GM23338 (cell line): ENCODE measurements at regions not wholly inside any gene's neighbourhood (a gene's known extent, or its start where the extent isn't known, plus 50 kb on each side); places are given as distances from the start of the nearest gene placed in this dataset.

Source experiments
- EZH2 ChIP-seq: fragments of 200-600 bp; sonication (generic); IDR thresholded peaks from one replicate; pipeline ENCODE4 v1.8.0; 2017; ENCODE audit warnings: antibody characterized with exemption, mild to moderate bottlenecking, low read depth; ENCODE audit not compliant: unreplicated experiment
- EZH2phosphoT487 ChIP-seq: fragments of 200-600 bp; sonication (generic); IDR thresholded peaks from one replicate; pipeline ENCODE4 v1.8.1; 2018; ENCODE audit warnings: antibody characterized with exemption; ENCODE audit not compliant: unreplicated experiment
- POLR2AphosphoS5 ChIP-seq: IDR thresholded peaks from 2 replicates; pipeline ENCODE4 v1.6.1; 2016; ENCODE audit warnings: antibody characterized with exemption, low read depth
- REST ChIP-seq: IDR thresholded peaks from one replicate; pipeline ENCODE4 v1.6.1; 2018; ENCODE audit warnings: antibody characterized with exemption; ENCODE audit not compliant: unreplicated experiment
- ZNF462 ChIP-seq: fragments of 250-450 bp; sonication (Bioruptor Pico); IDR thresholded peaks from 2 replicates; pipeline ENCODE4 v1.5.0; 2020; ENCODE audit warnings: mild to moderate bottlenecking, moderate library complexity
- TF ChIP-seq, protein P1 (sequence below), 2 experiments: fragments of 200-600 bp in 1 of 2; sonication (generic) in 1 of 2; conservative IDR thresholded peaks; 2 replicates each; pipeline versions ENCODE4 v1.5.1 to v1.6.1; 2016 to 2017; ENCODE audit warnings: antibody characterized with exemption in 2 of 2, low read depth in 2 of 2, mild to moderate bottlenecking in 2 of 2, moderate library complexity in 1 of 2

- no peak for TF ChIP-seq EZH2phosphoT487
- TF ChIP-seq, protein P1, sequence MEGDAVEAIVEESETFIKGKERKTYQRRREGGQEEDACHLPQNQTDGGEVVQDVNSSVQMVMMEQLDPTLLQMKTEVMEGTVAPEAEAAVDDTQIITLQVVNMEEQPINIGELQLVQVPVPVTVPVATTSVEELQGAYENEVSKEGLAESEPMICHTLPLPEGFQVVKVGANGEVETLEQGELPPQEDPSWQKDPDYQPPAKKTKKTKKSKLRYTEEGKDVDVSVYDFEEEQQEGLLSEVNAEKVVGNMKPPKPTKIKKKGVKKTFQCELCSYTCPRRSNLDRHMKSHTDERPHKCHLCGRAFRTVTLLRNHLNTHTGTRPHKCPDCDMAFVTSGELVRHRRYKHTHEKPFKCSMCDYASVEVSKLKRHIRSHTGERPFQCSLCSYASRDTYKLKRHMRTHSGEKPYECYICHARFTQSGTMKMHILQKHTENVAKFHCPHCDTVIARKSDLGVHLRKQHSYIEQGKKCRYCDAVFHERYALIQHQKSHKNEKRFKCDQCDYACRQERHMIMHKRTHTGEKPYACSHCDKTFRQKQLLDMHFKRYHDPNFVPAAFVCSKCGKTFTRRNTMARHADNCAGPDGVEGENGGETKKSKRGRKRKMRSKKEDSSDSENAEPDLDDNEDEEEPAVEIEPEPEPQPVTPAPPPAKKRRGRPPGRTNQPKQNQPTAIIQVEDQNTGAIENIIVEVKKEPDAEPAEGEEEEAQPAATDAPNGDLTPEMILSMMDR (conservative IDR thresholded peaks at IDR 0.05; ENCODE audit: low read depth in 2 of 2), result no peak
- no peak for TF ChIP-seq ZNF462
- TF ChIP-seq POLR2AphosphoS5, result no peak
- no peak for TF ChIP-seq REST
- TF ChIP-seq EZH2, result no peak
Observed at GRCh38 chr3:40969341-40969740, 230.0 kb upstream of the CTNNB1 start.
